NK-92 (cell line): ENCODE measurements at regions not wholly inside any gene's neighbourhood (a gene's known extent, or its start where the extent isn't known, plus 50 kb on each side); places are given as distances from the start of the nearest gene placed in this dataset.

ENCODE experiments used
- DNase-seq: peaks from one replicate; lab custom pipeline; 2025; ENCODE audit not compliant: unreplicated experiment; lab: John Stamatoyannopoulos, UW

DNA sequence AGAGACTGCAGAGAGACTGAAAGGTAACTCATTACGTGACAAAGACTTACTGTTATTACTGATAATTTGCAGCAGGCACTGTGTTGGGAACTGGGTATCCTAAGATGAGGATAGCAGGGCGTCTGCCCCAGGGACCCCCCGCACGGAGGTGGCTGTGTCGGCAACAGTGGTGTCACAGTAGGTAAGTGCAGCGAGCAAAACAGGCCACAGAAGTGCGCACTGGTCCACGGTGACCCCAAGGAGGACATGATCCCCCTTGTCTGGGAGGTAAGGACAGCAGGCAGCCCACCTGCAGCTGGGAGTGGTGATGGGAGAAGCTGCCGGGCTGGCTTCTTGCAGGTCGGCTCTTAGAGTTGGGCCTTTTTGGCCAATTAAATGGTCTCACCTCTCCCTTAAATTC, 82.9 kb downstream of the FAM43A start:
- no peak for DNase-seq

DNA sequence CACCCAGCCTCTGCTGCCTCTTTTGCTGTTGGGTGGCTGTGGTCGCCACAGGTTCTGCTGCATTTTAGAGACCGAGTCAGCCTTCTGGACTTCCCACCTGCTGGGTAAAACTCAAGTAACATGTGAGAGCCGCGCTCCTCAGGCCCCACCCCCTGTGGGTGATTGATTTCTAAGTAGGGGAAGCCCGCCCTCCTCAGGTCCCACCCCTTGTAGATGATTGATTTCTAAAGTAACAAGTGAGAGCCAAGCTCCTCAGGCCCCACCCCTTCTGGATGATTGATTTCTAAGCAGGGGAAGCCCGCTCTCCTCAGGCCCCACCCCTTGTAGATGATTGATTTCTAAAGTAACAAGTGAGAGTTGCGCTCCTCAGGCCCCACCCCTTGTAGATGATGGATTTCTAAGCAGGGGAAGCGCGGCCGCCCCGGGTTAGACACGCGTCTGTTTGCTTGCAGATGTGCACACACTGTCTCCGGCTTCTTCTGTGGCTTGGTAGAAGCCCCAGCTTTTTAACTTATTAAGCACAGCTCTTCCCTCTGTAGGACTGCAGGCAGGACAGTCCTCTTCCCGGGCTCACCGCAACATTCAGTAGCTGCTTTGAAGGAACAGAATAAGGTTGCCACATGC, 83.4 kb downstream of the FAM43A start:
- DNase-seq, result peak; percentile 79

DNA sequence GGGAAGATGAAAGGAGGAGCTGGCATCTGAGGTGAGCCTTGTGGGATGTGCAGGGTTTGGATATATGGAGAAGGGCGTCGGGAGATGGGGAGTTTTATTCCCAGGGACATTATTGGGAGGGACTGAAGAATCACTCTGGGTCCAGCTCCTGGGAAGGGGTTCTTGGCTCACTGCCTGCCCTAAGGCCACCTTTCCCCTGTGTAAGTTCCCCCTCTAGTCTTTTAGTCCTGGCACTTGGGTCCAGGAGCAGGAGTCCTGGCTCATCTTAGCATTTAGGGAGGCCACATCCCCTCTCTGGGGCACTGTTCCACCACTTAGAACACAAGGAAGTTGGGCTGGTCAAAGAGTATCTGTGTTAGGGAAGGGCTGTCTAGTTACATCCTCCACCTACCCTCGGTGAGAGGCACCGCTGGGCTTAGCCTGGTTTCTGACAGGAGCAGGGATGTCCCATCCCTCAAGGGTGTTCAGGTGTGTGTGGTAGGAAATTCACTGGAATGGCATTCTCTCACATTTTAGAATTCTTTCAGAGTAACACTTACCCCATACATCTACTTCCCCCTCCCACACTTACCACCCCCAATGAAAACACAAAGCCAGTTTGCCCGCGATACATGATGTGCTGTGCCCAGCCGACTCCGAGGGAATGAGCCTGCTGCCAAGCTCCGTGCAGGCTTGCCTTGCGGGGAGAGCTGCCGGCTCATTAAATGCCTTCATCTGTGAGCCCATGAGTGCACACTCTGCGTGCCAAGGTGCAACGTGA, 86.7 kb downstream of the FAM43A start:
- DNase-seq, result no peak

DNA sequence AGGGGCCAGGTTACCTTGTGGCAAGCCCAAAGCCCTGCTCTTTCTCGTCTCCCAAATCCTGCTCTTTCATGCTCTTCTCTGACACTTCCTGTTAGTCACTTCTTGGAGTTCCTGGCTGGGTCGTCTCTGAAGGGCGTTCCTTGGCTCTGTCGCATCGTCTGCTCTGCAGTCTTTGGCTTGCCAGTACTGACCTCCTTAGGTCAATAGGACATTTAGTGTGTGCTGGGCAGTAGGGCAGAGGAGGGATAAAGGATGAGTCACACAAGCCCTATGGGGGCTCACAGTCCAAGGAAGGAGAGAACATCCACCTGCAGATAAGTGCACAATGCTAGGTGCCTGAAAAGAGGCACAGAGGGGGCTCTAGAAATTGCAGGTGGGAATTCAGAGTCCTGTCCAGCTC, 87.5 kb downstream of the FAM43A start:
- DNase-seq, result no peak

DNA sequence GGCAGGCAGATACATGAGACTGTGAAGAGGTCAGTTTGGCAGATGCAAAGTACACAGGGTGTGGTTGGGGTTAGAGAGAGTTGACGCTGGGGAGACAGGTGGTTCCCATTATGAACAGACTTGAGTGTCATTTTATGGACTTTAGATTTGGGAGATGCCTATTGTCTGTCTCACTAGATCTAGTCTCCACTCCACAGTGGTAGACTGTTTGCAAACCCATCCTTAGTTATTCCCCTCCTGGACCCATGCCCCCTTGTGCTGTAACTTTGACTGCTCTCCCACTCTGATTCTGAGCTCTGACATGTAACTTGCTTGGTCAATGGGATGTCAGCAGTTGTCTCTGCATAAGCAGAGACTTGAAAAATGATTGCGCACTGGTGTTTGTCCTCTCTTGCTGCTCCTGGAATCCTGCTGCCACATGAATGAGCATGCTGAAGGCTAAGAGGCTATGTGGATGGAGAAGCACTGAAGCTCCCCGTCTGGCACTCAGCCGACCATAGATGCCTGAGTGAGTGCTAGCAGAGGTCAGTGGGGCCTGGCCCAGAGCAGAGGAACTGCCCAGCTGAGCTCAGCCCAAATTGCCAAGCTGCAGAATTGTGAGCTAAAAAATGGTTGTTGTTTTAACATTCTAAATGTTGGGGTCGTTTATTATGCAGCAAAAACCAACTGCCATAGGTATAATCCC, 88.2 kb downstream of the FAM43A start:
- no peak for DNase-seq

DNA sequence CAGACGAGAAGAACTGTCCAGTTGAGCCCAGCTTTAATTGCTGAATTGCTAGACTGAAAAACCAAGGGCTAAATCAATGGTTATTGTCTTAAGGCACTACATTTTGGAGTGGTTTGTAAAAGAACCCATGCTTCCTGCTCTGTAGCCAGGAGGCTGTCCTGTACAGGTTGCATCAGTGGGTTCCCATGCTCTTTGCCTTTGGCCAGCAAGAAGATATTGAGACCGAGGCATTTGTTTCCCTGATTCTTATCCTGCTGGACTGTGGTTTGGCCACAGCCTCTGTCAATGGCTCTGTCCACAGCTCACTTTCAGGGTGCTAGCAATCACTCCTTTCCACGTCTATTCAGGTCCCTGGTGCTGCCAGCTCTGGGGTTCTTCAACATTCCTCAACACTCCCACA, 89.6 kb downstream of the FAM43A start:
- DNase-seq, result no peak

DNA sequence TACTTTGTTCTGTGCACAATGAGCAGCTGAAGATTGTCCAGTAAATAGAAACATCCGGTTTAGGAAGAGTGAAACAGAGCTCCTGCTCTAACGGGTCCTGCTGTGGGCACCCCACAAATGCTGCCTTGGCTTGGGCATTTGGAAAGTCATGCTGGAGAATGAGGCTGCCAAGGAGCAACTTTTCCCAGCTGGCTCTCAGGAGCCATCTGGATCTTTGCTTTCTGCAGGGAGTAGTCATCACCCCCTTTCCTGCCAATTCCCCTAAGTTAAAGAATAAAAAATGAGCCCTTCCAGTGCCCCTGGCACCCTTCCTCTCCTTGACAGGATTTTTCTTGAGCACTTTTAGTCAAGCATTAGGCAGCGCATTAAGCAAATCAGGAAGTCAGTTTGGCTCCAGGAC, 90.0 kb downstream of the FAM43A start:
- no peak for DNase-seq

DNA sequence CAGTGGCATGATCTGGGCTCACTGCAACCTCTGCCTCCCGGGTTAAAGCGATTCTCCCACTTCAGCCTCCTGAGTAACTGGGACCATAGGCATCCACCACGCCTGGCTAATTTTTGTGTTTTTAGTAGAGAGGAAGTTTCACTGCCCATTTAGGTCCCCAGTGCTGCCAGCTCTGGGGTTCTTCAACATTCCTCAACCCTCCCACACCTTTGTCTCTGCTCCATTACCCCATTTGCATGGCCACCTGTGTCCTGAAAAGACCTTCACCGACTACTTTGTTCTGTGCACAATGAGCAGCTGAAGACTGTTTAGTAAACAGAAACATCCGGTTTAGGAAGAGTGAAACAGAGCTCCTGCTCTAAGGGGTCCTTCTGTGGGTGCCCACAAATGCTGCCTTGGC, 92.0 kb downstream of the FAM43A start:
- DNase-seq, result no peak

DNA sequence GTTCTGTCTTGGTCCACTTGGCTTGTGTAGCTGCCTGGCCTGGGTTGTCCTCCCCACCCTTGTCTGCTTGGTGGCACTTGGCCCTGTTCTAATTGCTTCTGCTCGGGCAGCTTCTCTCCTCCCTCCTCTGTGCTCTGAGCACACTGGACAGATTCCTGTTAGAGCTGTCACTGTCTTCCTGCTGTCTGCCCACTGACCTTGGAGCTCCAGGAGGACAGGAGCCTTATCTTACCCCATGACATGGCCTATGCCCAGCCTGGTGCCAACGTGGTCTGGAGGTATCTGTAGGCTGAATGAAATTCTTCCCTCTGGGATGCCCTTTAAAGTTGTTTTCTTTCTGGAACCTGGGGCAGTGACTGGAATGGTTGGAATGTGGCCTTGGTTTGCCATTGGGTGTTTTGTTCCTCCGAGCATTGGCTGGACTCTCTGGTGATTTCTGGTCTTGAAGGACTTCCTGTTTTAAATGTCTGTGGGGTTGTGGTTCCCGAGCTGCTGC, 94.1 kb downstream of the FAM43A start:
- DNase-seq, result no peak

DNA sequence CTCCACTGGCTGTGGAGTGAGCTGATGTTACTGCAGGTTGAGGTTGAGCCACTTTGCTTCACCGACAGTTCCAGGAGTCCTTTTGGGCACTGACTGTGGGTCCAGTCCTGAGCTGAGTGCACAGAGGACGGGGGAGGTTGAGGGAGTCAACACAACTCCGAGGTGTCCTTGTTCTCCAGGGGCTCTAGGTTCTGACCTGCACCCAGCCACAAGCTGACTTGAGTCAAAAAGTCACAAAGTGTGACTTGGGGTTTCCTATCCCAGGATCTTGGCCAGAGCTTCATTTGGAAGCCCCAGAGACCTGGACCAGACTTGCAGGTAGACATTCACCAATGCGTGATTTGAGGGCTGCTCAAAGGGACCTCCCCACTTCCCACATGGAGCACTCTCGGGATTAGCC, 95.0 kb downstream of the FAM43A start:
- DNase-seq, result no peak

DNA sequence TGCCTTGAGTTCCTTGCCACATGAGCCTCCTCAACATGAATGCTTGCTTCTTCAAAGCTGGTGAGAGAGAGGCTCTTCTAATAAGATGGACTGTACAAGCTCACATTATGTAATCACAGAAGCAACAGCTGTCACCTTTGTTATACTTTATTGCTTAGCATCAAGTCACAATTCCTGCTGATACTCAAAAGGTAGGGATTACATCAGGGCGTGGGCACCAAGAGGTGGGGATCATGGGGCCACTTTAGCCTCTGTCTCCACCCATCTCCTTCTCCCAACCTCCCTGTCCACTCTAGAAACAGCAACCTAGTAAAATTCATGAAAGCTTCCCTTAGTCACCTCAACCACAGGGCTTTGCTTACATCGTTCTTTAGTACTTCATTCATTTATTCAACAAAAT, 95.9 kb downstream of the FAM43A start:
- DNase-seq, result no peak

DNA sequence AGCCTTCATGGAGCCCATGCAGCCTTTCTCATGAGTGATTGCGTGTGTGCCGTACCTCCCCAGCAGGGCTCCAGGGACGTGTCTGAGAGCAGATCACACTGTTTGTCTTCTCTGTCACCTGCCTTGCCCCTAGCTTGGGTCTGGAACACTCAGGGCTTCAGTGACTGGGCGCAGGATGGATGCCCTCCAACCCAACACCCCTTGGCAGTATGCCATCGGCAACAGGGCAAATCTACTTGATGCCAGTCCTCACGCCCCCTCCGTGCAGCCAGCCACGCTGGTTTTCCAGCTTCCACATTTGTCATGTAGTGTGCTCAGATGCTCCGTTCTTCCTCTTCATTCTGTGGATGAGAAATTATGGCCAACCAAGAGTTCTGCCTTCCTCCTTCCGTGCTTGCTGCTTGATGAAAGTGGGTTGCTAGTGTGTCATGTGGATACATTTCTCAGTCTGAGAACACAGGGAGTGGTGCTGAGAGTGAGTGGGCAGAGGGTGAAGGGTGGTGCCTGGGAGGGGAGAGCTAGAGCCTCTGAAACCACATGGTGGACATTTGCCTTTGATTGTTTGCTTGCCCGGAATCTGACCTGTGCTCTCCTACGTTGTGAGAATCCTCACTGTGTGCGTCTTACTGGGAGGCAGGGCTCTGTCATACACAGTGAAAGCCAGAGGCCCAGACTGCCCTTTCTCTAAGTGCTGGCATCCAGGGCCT, 97.2 kb downstream of the FAM43A start:
- no peak for DNase-seq

DNA sequence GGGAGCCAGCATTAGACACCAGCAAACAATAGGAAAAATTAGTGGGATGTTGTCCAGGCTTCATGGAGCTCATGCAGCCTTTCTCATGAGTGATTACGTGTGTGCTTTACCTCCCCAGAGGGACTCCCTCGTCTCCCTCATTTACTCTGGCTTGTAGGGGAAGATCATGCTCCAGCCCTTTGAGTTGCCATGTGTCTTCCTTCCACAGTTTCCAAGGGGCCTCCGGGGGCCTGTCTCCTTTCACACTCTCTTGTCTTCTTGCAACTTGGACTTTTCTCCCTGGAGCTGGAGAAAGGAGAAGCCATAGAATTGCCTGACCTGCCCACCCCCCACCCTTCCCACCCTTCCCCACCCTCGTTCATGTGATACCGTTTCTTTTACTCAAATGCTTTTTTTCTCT, 98.7 kb downstream of the FAM43A start:
- no peak for DNase-seq

DNA sequence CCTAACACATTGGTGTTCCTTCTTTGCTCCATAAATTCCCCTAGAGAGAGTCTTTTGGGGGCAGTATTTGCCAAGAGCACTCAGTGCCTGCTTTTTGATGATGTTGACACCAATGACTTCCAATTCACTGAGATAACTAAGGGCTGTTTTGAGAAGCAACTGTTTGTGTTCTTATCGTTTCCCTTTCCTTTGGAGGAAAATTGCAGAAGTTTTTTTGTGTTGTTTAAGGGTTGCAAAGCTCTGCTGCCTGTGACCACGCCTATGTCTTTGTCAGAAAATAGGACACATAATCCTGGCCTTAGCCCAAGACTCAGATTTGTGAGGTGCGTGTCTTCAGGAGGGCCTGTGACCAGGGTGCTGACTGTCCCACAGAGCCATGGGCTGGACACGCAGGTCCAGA, 99.6 kb downstream of the FAM43A start:
- DNase-seq, result no peak

DNA sequence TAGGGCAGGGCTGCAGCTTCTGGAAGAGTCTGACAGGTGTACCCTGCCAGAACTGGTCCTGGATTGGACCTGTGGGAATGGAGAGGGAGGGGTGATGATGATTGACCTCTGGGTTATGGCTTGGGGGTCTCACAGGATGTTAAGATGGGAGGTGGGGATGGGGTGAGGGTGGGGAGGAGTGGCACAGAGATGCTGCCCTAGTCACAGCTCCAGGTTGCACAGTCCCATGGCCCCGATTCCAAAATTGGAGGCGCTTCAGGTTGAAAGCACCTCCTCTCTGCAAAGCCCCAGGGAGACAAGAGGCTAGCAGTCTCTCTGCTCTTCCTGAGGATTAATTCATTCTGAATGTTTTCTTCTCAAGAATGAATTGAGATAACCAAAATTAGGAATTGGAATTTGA, 101.4 kb downstream of the FAM43A start:
- DNase-seq, result no peak

DNA sequence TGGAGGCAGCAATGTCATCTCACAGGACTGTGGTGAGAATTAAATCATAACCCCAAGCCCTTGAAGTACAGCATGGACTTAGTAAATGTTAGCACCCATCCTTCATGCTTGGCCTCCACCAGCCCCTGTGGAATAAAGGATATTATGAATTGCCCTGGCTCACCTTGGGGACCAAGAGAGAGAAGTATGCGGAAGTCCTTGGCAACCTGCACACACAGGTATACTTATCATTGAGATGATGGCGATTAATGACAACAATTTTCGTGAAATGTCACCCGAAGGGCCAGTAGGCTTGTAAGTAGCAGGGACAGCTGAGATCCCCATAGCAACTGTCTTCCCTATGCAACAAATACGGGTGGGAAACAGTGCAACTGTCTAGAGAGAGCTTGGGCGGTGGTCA, 102.0 kb downstream of the FAM43A start:
- no peak for DNase-seq

DNA sequence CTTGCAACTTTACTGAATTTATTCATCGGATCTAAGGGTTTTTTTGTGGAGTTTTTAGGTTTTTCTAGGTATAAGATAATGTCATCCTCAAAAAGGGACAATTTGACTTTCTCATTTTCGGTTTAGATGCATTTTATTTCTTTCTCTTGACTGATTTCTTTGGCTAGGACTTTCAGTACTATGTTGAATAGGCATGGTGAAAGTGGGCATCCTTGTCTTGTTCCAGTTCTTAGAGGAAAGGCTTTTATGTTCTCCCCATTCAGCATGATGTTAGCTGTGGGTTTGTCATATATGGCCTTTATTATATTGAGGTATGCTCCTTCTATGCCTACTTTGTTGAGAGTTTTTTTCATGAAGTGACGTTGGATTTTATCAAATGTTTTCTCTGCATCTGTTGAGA, 106.7 kb downstream of the FAM43A start:
- DNase-seq, result no peak

DNA sequence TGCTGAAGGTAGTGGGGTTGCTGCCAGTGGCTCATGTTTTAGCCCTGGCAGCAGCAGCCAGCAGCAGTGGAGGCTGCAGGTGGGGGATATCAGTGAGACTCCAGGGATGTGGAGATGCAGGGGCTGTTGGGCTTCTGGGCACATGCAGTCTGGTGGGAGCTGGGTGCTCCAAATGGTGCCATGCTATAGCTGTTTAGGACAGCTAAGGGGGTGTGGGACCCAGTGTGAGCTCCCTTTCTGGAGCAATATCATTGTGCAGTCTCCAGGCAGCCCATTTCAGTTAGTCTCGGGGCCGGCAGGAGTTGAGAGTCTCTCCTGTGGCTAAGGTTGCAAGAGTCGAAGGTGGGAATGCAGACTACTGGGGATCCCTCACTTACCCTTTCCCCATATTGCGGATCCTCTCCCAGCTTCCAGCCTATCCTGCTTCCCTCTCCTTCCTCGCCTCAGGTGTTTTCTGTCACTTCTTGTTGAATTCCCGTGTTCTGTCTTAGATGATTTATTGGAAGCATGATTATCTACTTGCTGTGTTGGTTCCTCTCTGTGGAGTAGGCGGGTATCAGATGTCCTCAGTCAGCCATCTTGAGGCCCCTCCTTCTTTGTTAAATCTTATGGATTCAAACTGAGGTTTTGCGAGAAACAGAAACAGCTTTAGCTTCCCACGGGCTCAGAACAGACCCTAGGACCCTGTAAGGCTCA, 112.0 kb downstream of the FAM43A start:
- no peak for DNase-seq

DNA sequence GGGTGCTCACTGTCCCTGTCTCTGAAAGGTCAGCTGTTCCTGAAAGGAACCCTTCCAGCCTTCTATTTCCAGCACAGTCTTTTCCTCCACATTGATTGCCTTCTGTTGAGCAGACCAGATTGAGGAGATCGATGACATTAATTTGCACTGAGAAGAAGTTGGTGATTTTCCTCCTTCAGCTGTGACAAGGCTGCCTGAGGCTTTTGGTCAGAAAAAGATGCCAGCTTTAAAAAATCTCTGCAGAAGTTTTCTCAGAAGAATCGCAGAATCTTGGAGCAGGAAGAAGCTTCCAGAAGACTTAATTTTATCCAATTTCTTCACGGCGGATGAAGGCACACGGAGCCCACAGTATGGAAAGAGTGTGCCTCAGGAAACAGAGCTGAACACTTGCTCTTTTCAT, 112.8 kb downstream of the FAM43A start:
- DNase-seq, result no peak

DNA sequence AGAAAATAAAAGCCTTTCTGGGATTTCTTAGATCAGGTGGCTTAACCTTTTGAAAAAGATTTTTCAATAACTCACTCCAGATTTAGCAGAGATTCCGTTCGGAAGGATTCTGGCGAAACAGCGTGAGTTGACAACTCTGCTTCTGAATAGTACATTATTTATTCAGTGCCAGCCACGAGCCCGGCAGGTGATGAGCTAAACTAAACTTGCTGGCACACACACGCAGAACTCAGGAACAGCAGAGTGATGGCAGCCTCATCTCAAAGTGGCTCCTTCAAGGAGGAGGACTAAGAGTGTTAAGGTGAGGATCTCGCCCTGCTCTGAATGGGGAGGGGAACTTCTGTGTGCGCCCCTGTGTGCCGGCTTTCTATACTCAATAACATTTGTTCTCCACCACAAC, 114.3 kb downstream of the FAM43A start:
- DNase-seq, result no peak
